GM21717 (cell line): ENCODE measurements at regions not wholly inside any gene's neighbourhood (a gene's known extent, or its start where the extent isn't known, plus 50 kb on each side); places are given as distances from the start of the nearest gene placed in this dataset.

Experiments used
- ATAC-seq: cut with Tn5 transposase; IDR thresholded peaks from one replicate; pipeline ENCODE4 v1.9.1; 2021; ENCODE audit warnings: mild to moderate bottlenecking, moderate library complexity; ENCODE audit not compliant: unreplicated experiment

GRCh38 chr16:59324462-59324861 lies 590.3 kb upstream of the GOT2 start:
- no peak for ATAC-seq

GRCh38 chr16:59320657-59321056 lies 586.5 kb upstream of the GOT2 start:
- ATAC-seq, result no peak

GRCh38 chr16:59319871-59320270 lies 585.8 kb upstream of the GOT2 start:
- ATAC-seq, result no peak

GRCh38 chr16:59305850-59306249 lies 571.7 kb upstream of the GOT2 start:
- ATAC-seq, result no peak

- no peak for ATAC-seq
Measured at GRCh38 chr16:59296888-59297287, 562.8 kb upstream of the GOT2 start.

GRCh38 chr16:59295993-59296736 lies 562.0 kb upstream of the GOT2 start:
- no peak for ATAC-seq

GRCh38 chr16:59295474-59295873 lies 561.4 kb upstream of the GOT2 start:
- no peak for ATAC-seq

GRCh38 chr16:59290718-59291117 lies 556.6 kb upstream of the GOT2 start:
- no peak for ATAC-seq

GRCh38 chr16:59289151-59289550 lies 555.0 kb upstream of the GOT2 start:
- ATAC-seq, result no peak

GRCh38 chr16:59274141-59274540 lies 540.0 kb upstream of the GOT2 start:
- no peak for ATAC-seq

- no peak for ATAC-seq
Measured at GRCh38 chr16:59263955-59264354, 529.8 kb upstream of the GOT2 start.

- ATAC-seq, result no peak
Measured at GRCh38 chr16:59260892-59261291, 526.8 kb upstream of the GOT2 start.

- ATAC-seq, result no peak
Measured at GRCh38 chr16:59259950-59260319, 525.8 kb upstream of the GOT2 start.

- no peak for ATAC-seq
Measured at GRCh38 chr16:59259074-59259949, 525.2 kb upstream of the GOT2 start.

- no peak for ATAC-seq
Measured at GRCh38 chr16:59252317-59252716, 518.2 kb upstream of the GOT2 start.

GRCh38 chr16:59249011-59249410 lies 514.9 kb upstream of the GOT2 start:
- no peak for ATAC-seq

GRCh38 chr16:59242556-59242955 lies 508.4 kb upstream of the GOT2 start:
- no peak for ATAC-seq

- ATAC-seq, result no peak
Measured at GRCh38 chr16:59238246-59238645, 504.1 kb upstream of the GOT2 start.

- ATAC-seq, result no peak
Measured at GRCh38 chr16:59236804-59237458, 502.8 kb upstream of the GOT2 start.

- ATAC-seq, result no peak
Measured at GRCh38 chr16:59224401-59224800, 490.3 kb upstream of the GOT2 start.

GRCh38 chr16:59220011-59220410 lies 485.9 kb upstream of the GOT2 start:
- no peak for ATAC-seq

- no peak for ATAC-seq
Measured at GRCh38 chr16:59216291-59216690, 482.2 kb upstream of the GOT2 start.
